ENCODE measurements at regions not wholly inside any gene's neighbourhood (a gene's known extent, or its start where the extent isn't known, plus 50 kb on each side); places are given as distances from the start of the nearest gene placed in this dataset.
"Not testable (repeated sequence)": the region's sequence is repeated elsewhere in the genome, so short reads cannot be mapped to it uniquely, and the experiment has no call there.

GRCh38 chr1:203559523-203559922 is 65.6 kb downstream of the OPTC start:
- in situ Hi-C loops (cut with HindIII; ENCODE audit: low pct_ligation_motif_present, low sequenced_read_pairs), result no loop called here
- Histone ChIP-seq H3K27me3 (replicated peaks) (no peaks in the 10 kb centered on the region), H3K27ac (peak overlapping the region; percentile 84), H3K36me3 (replicated peaks) (no peaks in the 10 kb centered on the region), H3K4me3 (ENCODE audit: low read depth, low read length) (no peak overlapping the region)
- peak; percentile 85 for DNase-seq
- no peak for TF ChIP-seq CTCF (IDR thresholded peaks at IDR 0.05; ENCODE audit: low read depth, low read length, missing control alignments)

- H3K27me3 ChIP-seq (replicated peaks); DNase-seq; H3K36me3 ChIP-seq (replicated peaks); H3K4me3 ChIP-seq (ENCODE audit: low read depth, low read length); in situ Hi-C loops (cut with HindIII; ENCODE audit: low pct_ligation_motif_present, low sequenced_read_pairs); H3K27ac ChIP-seq: not testable (repeated sequence)
These were observed 64.9 kb upstream of the ATP2B4 start for GRCh38 chr1:203561761-203562160.

DNA sequence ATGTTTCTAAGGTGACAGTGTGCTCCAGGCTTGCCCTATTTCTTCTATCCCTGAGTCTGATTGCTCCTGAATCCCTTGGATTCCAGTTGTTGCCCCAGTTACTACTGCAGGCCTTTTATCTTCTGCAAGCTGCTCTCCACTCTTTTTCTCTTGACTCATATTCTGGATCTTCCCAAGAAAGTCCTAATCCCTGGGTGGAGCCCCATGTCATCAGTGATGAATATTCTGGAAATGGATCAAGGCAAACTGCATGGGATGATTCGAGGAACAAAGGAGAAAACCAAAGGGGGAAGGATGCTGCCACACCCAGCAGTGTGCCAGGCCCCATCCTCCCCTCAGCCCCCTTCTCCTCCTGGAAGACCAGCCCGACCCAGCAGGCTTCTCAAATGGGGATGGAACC is 63.3 kb upstream of the ATP2B4 start:
- H3K4me3 ChIP-seq (ENCODE audit: low read depth, low read length), result no peak overlapping the region
- no peak for DNase-seq
- no peaks in the 10 kb centered on the region for H3K36me3 ChIP-seq (replicated peaks)
- TF ChIP-seq CTCF (IDR thresholded peaks at IDR 0.05; ENCODE audit: low read depth, low read length, missing control alignments), result no peak
- no peaks in the 10 kb centered on the region for H3K27me3 ChIP-seq (replicated peaks)
- in situ Hi-C loops (cut with HindIII; ENCODE audit: low pct_ligation_motif_present, low sequenced_read_pairs), result no loop called here
- no peak overlapping the region for H3K27ac ChIP-seq

GRCh38 chr1:203564024-203564423 is 62.6 kb upstream of the ATP2B4 start:
- DNase-seq, result peak; percentile 33
- in situ Hi-C loops (cut with HindIII; ENCODE audit: low pct_ligation_motif_present, low sequenced_read_pairs), result no loop called here
- TF ChIP-seq CTCF (IDR thresholded peaks at IDR 0.05; ENCODE audit: low read depth, low read length, missing control alignments), result no peak
- Histone ChIP-seq H3K4me3 (ENCODE audit: low read depth, low read length) (no peak overlapping the region), H3K27me3 (replicated peaks) (no peaks in the 10 kb centered on the region), H3K36me3 (replicated peaks) (no peaks in the 10 kb centered on the region), H3K27ac (no peak overlapping the region)

DNA sequence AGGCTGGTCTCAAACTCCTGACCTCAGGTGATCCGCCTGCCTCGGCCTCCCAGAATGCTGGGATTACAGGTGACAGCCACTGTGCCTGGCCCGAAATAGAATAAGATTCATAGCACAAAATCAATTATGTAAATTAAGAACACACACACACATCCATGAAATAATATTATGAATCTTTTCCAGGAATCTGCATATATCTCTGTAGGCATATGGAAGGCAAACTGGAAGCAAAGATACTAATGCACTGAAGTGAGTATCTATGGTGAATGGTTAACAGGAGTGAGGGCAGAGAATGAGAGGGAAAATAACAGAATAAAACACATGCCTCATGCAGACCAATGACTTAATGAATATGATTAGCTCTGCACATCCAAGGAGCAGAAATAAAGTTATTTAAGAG is 61.6 kb upstream of the ATP2B4 start:
- DNase-seq, result no peak
- Histone ChIP-seq H3K27ac (no peak overlapping the region), H3K27me3 (replicated peaks) (no peaks in the 10 kb centered on the region), H3K4me3 (ENCODE audit: low read depth, low read length) (no peak overlapping the region), H3K36me3 (replicated peaks) (no peaks in the 10 kb centered on the region)
- TF ChIP-seq CTCF (IDR thresholded peaks at IDR 0.05; ENCODE audit: low read depth, low read length, missing control alignments), result no peak
- in situ Hi-C loops (cut with HindIII; ENCODE audit: low pct_ligation_motif_present, low sequenced_read_pairs), result no loop called here

DNA sequence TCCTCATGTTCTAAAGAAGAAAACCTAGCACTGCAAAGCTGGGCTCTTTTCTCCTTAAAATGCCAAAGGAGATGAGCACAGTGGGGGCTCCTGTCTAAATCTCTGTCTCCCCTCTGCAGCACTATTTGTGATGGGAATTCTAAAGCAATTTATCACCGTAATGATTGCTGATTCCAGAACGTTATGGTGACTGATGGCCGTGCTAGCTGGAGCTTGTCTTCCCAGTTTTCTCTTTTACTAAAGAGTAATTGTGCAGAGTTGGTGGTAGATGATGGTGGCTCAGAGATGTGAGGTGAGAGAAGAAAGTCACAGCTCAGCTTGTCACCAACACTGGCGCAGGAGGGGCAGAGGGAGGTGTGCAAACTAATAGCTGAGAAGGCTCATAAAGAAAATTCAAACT is 60.7 kb upstream of the ATP2B4 start:
- in situ Hi-C loops (cut with HindIII; ENCODE audit: low pct_ligation_motif_present, low sequenced_read_pairs), result no loop called here
- H3K27me3 ChIP-seq (replicated peaks), result no peaks in the 10 kb centered on the region
- no peak overlapping the region for H3K27ac ChIP-seq
- no peak for DNase-seq
- H3K36me3 ChIP-seq (replicated peaks), result no peaks in the 10 kb centered on the region
- no peak overlapping the region for H3K4me3 ChIP-seq (ENCODE audit: low read depth, low read length)
- TF ChIP-seq CTCF (IDR thresholded peaks at IDR 0.05; ENCODE audit: low read depth, low read length, missing control alignments), result no peak

- H3K36me3 ChIP-seq (replicated peaks); in situ Hi-C loops (cut with HindIII; ENCODE audit: low pct_ligation_motif_present, low sequenced_read_pairs); DNase-seq; H3K27me3 ChIP-seq (replicated peaks); H3K4me3 ChIP-seq (ENCODE audit: low read depth, low read length); H3K27ac ChIP-seq: not testable (repeated sequence)
These were observed 59.7 kb upstream of the ATP2B4 start for GRCh38 chr1:203566966-203567365.

Measured in brain microvascular endothelial cell (primary cell).